ENCODE measurements at regions not wholly inside any gene's neighbourhood (a gene's known extent, or its start where the extent isn't known, plus 50 kb on each side); places are given as distances from the start of the nearest gene placed in this dataset.

- ATAC-seq (no peak), DNase-seq (no peak)
- Histone ChIP-seq H3K4me1 (peaks cover 71% of the 10 kb centered on the region), H3K36me3 (ENCODE audit: insufficient read depth in 1 of 2, low read depth in 1 of 2) (peaks cover 4 to 48% of the 10 kb centered on the region in 2 donors), H3K4me3 (no peak overlapping the region), H3K27ac (peak overlapping the region; percentile 53), H3K27me3 (ENCODE audit: insufficient read depth in 3 of 3, low read length in 2 of 3) (no peaks in the 10 kb centered on the region), H3K9me3 (no peaks in the 10 kb centered on the region)
- intact Hi-C loops (cut with DNase I) = no loop called here
- TF ChIP-seq, protein P1, sequence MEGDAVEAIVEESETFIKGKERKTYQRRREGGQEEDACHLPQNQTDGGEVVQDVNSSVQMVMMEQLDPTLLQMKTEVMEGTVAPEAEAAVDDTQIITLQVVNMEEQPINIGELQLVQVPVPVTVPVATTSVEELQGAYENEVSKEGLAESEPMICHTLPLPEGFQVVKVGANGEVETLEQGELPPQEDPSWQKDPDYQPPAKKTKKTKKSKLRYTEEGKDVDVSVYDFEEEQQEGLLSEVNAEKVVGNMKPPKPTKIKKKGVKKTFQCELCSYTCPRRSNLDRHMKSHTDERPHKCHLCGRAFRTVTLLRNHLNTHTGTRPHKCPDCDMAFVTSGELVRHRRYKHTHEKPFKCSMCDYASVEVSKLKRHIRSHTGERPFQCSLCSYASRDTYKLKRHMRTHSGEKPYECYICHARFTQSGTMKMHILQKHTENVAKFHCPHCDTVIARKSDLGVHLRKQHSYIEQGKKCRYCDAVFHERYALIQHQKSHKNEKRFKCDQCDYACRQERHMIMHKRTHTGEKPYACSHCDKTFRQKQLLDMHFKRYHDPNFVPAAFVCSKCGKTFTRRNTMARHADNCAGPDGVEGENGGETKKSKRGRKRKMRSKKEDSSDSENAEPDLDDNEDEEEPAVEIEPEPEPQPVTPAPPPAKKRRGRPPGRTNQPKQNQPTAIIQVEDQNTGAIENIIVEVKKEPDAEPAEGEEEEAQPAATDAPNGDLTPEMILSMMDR (IDR thresholded peaks at IDR 0.05) = no peak
- WGBS, 3 donors = 78 to 81% (median 80%) methylated on average over 6 to 9 of the region's 9 CpGs
Observed at GRCh38 chr22:46096051-46096450, 54.3 kb upstream of the PPARA start.

DNA sequence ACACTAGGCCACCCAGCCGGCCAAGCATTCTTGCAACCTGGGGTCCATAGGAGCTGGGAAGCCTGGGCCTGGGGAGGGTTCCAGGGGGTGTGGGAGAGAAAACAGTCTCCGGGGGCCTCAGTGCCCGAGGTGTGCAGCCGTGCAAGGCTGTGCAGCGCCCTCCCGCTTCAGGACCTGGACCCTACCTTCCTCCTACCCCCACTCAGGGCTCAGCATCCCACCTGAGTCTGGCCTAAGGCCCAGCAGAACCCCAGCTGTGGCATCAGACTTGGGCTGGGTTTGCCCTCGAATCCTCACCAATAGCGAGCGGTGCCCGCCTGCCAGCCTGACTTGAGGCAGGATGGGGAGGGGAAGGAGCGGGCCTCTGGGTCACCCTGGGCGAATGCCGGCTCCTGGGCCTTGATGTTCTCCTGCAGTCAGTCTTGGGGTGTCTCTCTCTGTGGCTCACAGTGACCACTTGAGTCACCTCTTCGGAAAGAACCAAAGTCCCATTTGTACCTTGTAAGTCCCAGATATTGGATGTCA is 53.6 kb upstream of the PPARA start:
- 74 to 94% (median 75%) methylated on average over 14 of the region's 14 CpGs for WGBS, 3 donors
- peaks cover 70% of the 10 kb centered on the region for H3K4me1 ChIP-seq
- TF ChIP-seq, protein P1 (IDR thresholded peaks at IDR 0.05) = no peak
- peak overlapping the region; percentile 53 for H3K27ac ChIP-seq
- H3K9me3 ChIP-seq = no peaks in the 10 kb centered on the region
- no peak overlapping the region for H3K4me3 ChIP-seq
- H3K27me3 ChIP-seq (ENCODE audit: insufficient read depth in 3 of 3, low read length in 2 of 3) = no peaks in the 10 kb centered on the region
- peaks cover 4 to 51% of the 10 kb centered on the region in 2 donors for H3K36me3 ChIP-seq (ENCODE audit: insufficient read depth in 1 of 2, low read depth in 1 of 2)
- no peak for ATAC-seq
- DNase-seq = no peak
- intact Hi-C loops (cut with DNase I) = no loop called here

DNA sequence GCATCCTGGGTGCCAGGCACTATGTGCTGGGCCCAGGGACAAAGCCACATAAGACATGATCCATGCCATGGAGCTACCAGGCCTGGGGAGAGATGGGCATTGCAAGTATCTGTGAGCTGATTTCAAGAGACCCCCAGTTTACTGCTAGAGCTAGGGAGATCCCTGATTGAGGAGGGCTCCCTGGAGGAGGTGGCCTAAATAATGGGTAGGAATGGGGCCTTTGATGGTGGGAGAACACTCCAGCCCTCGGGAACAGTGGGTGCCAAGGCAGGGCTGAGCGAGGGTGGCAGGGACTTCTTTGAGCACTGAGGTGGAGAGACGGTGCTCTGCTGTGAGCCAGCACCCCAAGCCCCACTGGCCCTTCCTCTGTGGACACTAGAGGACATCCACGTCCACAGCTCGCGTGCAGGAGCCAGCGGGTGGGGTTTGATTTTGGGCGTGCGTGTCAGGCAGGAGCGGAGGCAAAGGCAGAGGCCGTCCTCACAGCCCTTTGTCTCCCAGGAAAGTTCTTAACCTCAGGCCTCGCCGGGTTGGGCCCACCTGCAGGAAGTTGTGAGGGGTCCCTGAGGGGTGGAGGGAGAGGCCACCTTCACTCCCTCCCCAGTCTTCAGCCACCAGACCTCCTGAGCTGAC is 52.9 kb upstream of the PPARA start:
- WGBS, 3 donors = 72 to 79% (median 74%) methylated on average over 13 of the region's 13 CpGs
- Histone ChIP-seq H3K9me3 (no peaks in the 10 kb centered on the region), H3K4me1 (peaks cover 70% of the 10 kb centered on the region), H3K27ac (peak overlapping the region; percentile 53), H3K27me3 (ENCODE audit: insufficient read depth in 3 of 3, low read length in 2 of 3) (no peaks in the 10 kb centered on the region), H3K36me3 (ENCODE audit: insufficient read depth in 1 of 2, low read depth in 1 of 2) (peaks cover 4 to 53% of the 10 kb centered on the region in 2 donors), H3K4me3 (no peak overlapping the region)
- intact Hi-C loops (cut with DNase I) = no loop called here
- DNase-seq = no peak
- TF ChIP-seq, protein P1 (IDR thresholded peaks at IDR 0.05) = no peak
- ATAC-seq = no peak

GRCh38 chr22:46098525-46099475 is 51.5 kb upstream of the PPARA start:
- H3K36me3 ChIP-seq (ENCODE audit: insufficient read depth in 1 of 2, low read depth in 1 of 2) = peaks cover 4 to 61% of the 10 kb centered on the region in 2 donors
- 47 to 74% (median 59%) methylated on average over 22 to 31 of the region's 31 CpGs for WGBS, 3 donors
- peak overlapping the region; percentile 53 for H3K27ac ChIP-seq
- no peaks in the 10 kb centered on the region for H3K27me3 ChIP-seq (ENCODE audit: insufficient read depth in 3 of 3, low read length in 2 of 3)
- DNase-seq = no peak
- no peaks in the 10 kb centered on the region for H3K9me3 ChIP-seq
- TF ChIP-seq, protein P1 (IDR thresholded peaks at IDR 0.05) = no peak
- H3K4me3 ChIP-seq = no peak overlapping the region
- intact Hi-C loops (cut with DNase I) = no loop called here
- H3K4me1 ChIP-seq = peaks cover 70% of the 10 kb centered on the region
- no peak for ATAC-seq

Measured in psoas muscle (tissue), 7 donors.